ENCODE measurements at regions not wholly inside any gene's neighbourhood (a gene's known extent, or its start where the extent isn't known, plus 50 kb on each side); places are given as distances from the start of the nearest gene placed in this dataset.

DNA sequence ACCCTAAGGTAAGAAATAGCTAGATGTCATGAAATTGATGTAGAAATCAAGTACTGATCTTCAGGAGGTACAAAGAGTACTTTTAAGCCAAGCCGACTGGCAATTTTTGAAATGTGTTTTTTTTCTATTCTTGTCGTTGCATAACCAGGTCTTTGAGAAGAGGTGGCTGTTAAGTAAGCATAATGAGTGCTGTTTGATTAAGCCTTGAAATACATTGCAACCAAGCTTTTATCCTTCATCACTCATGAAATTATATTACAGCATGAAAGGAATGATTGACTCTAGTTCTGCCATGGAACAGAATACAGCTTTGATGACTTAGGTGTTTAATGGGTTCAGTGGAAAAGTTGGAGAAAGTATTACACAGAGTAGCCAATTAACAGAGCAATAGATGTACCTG is 1720.2 kb upstream of the SEL1L start:
- Mint-ChIP-seq H3K9me3 (peaks cover 3 to 4% of the 10 kb centered on the region in 2 donors), H3K36me3 (no peaks in the 10 kb centered on the region), H3K27ac (no peak overlapping the region), H3K4me1 (no peaks in the 10 kb centered on the region), H3K4me3 (no peak overlapping the region), H3K27me3 (no peaks in the 10 kb centered on the region)
- DNase-seq (no peak), ATAC-seq (replicated peaks) (no peak)

- Mint-ChIP-seq H3K27ac (no peak overlapping the region), H3K4me3 (no peak overlapping the region), H3K4me1 (no peaks in the 10 kb centered on the region), H3K36me3 (no peaks in the 10 kb centered on the region), H3K27me3 (no peaks in the 10 kb centered on the region), H3K9me3 (peaks cover 3 to 4% of the 10 kb centered on the region in 2 donors)
- DNase-seq = no peak
- ATAC-seq (replicated peaks) = no peak
Observed at GRCh38 chr14:83255015-83255726, 1721.5 kb upstream of the SEL1L start.

DNA sequence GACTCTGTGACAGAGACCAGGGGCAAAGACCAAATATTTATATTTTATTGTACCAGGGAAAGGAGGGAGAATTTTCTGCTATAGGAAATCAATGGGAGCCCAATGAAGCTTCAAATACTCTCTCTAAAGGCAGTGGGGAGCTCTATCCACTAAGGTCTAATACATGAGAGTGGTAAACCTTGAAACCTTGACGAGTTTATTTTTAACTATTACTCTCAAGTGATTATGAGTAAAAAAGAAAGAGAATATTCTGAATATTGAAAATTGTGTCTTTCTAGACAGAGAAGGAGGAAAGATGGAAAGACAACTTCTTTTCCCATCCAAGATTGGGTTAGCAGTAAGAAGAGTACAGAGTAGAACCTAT is 1722.1 kb upstream of the SEL1L start:
- Mint-ChIP-seq H3K4me3 (no peak overlapping the region), H3K27me3 (no peaks in the 10 kb centered on the region), H3K4me1 (no peaks in the 10 kb centered on the region), H3K27ac (no peak overlapping the region), H3K36me3 (no peaks in the 10 kb centered on the region), H3K9me3 (peaks cover 3 to 4% of the 10 kb centered on the region in 2 donors)
- ATAC-seq (replicated peaks) (no peak), DNase-seq (no peak)

- H3K27ac Mint-ChIP-seq = no peak overlapping the region
- no peaks in the 10 kb centered on the region for H3K36me3 Mint-ChIP-seq
- DNase-seq (no peak), ATAC-seq (replicated peaks) (no peak)
- no peaks in the 10 kb centered on the region for H3K27me3 Mint-ChIP-seq
- peaks cover 3 to 4% of the 10 kb centered on the region in 2 donors for H3K9me3 Mint-ChIP-seq
- no peaks in the 10 kb centered on the region for H3K4me1 Mint-ChIP-seq
- no peak overlapping the region for H3K4me3 Mint-ChIP-seq
Observed at GRCh38 chr14:83257466-83258439, 1724.1 kb upstream of the SEL1L start.

DNA sequence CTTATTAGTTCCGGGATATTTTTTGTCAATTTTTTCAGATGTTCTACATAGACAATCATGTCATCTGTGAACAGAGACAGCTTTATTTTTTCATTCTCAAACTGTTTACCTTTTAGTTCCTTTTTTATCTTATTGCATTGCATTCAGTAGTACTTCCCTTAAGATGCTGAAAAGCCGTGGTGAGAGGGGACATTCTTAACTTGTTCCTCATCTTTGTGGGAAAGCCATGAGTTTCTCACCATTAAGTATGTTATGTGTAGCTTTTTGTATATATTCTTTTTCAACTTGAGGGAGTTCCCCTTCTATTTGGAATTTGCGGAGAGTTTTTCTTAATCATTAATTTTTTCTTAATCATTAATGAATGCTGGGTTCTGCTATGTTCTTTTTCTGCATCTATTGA is 1727.1 kb upstream of the SEL1L start:
- DNase-seq (no peak), ATAC-seq (replicated peaks) (no peak)
- H3K4me1 Mint-ChIP-seq = no peaks in the 10 kb centered on the region
- no peak overlapping the region for H3K4me3 Mint-ChIP-seq
- H3K27me3 Mint-ChIP-seq = no peaks in the 10 kb centered on the region
- no peaks in the 10 kb centered on the region for H3K36me3 Mint-ChIP-seq
- no peak overlapping the region for H3K27ac Mint-ChIP-seq
- peaks cover 0 to 3% of the 10 kb centered on the region in 2 donors for H3K9me3 Mint-ChIP-seq

DNA sequence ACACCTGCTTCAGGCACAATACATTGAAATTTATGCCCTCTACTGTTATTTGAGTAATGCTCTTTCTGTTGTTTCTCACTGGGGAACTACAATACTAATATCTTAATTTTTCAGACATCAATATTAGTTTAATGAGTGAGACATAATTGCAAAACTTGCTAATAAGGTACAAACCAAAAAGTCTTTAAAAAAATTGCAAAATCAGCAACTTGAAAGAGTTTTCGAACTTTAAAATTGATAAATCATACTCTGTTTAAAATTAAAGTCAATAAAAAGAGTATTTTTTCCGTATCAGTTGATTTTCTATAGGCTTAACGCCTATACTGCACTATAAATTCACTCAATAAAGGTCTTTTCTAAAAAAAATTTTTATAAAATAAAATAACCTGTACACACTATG is 1735.9 kb upstream of the SEL1L start:
- H3K36me3 Mint-ChIP-seq = no peaks in the 10 kb centered on the region
- no peaks in the 10 kb centered on the region for H3K27me3 Mint-ChIP-seq
- H3K27ac Mint-ChIP-seq = no peak overlapping the region
- H3K9me3 Mint-ChIP-seq = peaks cover 0 to 4% of the 10 kb centered on the region in 2 donors
- no peaks in the 10 kb centered on the region for H3K4me1 Mint-ChIP-seq
- no peak for DNase-seq
- no peak overlapping the region for H3K4me3 Mint-ChIP-seq
- ATAC-seq (replicated peaks) = no peak

- no peaks in the 10 kb centered on the region for H3K4me1 Mint-ChIP-seq
- no peaks in the 10 kb centered on the region for H3K36me3 Mint-ChIP-seq
- no peak overlapping the region for H3K4me3 Mint-ChIP-seq
- no peak for ATAC-seq (replicated peaks)
- no peaks in the 10 kb centered on the region for H3K27me3 Mint-ChIP-seq
- peaks cover 0 to 7% of the 10 kb centered on the region in 2 donors for H3K9me3 Mint-ChIP-seq
- no peak for DNase-seq
- H3K27ac Mint-ChIP-seq = no peak overlapping the region
Observed at GRCh38 chr14:83271663-83272062, 1738.0 kb upstream of the SEL1L start.

- ATAC-seq (replicated peaks) (no peak), DNase-seq (no peak)
- Mint-ChIP-seq H3K27ac (no peak overlapping the region), H3K4me3 (no peak overlapping the region), H3K36me3 (no peaks in the 10 kb centered on the region), H3K9me3 (peaks cover 4 to 9% of the 10 kb centered on the region in 2 donors), H3K27me3 (no peaks in the 10 kb centered on the region), H3K4me1 (no peaks in the 10 kb centered on the region)
Observed at GRCh38 chr14:83280719-83281118, 1747.1 kb upstream of the SEL1L start.

DNA sequence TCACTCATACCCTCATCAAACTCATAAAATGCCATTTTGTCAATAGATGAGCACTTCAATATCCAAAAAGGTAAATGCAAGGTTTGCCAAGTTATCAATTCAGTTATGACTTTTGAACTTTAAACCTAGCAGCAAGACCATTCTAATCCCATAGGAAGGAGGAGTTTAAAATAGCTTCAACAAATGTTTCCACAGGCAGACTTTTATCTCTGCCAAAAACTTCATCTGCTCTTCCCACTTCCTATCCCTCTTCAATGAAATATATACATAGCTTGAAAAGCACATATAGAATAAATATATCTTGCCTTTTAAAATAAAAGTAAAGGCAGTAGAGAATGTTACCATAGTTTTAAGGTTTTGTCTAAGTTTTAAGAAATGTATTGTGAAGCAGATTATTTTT is 1749.1 kb upstream of the SEL1L start:
- ATAC-seq (replicated peaks) (no peak), DNase-seq (no peak)
- Mint-ChIP-seq H3K4me1 (no peaks in the 10 kb centered on the region), H3K27ac (no peak overlapping the region), H3K36me3 (no peaks in the 10 kb centered on the region), H3K4me3 (no peak overlapping the region), H3K27me3 (no peaks in the 10 kb centered on the region), H3K9me3 (peaks cover 0 to under 1% of the 10 kb centered on the region in 2 donors)

DNA sequence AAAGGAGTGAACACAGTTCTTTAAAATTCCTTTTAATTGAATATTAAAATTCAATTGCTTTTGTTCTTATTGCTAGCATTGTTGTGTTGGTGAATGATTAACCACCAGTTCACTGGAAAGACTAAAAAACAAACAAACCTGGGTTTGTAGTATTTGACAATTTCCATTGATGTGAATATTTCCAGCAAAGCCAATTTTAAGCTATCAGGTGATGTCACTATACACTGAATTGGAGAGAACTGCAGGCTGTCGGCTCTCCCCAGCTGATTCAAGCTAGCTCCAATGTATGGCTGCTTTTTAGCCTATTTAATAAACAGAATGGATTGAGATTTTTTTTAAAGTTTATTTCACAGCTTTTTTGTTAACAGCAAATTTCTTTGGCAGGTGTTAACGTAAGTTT is 1753.6 kb upstream of the SEL1L start:
- no peaks in the 10 kb centered on the region for H3K4me1 Mint-ChIP-seq
- DNase-seq = no peak
- no peak overlapping the region for H3K4me3 Mint-ChIP-seq
- peaks cover 0 to 2% of the 10 kb centered on the region in 2 donors for H3K9me3 Mint-ChIP-seq
- no peak for ATAC-seq (replicated peaks)
- no peaks in the 10 kb centered on the region for H3K27me3 Mint-ChIP-seq
- H3K27ac Mint-ChIP-seq = no peak overlapping the region
- H3K36me3 Mint-ChIP-seq = no peaks in the 10 kb centered on the region

GRCh38 chr14:83289390-83289789 is 1755.7 kb upstream of the SEL1L start:
- no peaks in the 10 kb centered on the region for H3K4me1 Mint-ChIP-seq
- DNase-seq (no peak), ATAC-seq (replicated peaks) (no peak)
- H3K4me3 Mint-ChIP-seq = no peak overlapping the region
- no peak overlapping the region for H3K27ac Mint-ChIP-seq
- H3K9me3 Mint-ChIP-seq = peaks cover 0 to 4% of the 10 kb centered on the region in 2 donors
- no peaks in the 10 kb centered on the region for H3K36me3 Mint-ChIP-seq
- H3K27me3 Mint-ChIP-seq = no peaks in the 10 kb centered on the region

- H3K27ac Mint-ChIP-seq = no peak overlapping the region
Observed at GRCh38 chr14:83289896-83290295, 1756.2 kb upstream of the SEL1L start.

DNA sequence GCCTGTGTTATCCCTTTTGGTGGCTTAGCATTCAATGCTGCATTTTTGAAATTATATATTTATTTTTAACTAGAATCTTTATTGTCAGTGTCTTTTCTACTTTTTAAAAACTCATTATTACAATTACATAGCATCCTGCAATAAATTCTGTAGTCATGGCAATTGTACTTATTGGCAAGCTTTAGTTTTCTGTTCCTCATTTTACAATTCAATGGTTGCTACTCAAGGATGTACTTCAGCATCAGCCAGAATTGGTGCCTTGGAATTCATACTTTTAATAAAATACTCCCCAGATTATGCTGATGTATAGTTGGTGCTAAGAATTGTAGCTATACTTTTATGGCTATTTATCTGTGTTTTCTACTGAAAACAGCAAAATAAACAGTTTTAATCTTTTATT is 1756.8 kb upstream of the SEL1L start:
- no peak for ATAC-seq (replicated peaks)
- no peaks in the 10 kb centered on the region for H3K36me3 Mint-ChIP-seq
- H3K27me3 Mint-ChIP-seq = no peaks in the 10 kb centered on the region
- no peak overlapping the region for H3K27ac Mint-ChIP-seq
- no peak overlapping the region for H3K4me3 Mint-ChIP-seq
- H3K4me1 Mint-ChIP-seq = no peaks in the 10 kb centered on the region
- DNase-seq = no peak
- H3K9me3 Mint-ChIP-seq = peaks cover 0 to 4% of the 10 kb centered on the region in 2 donors

More at GRCh38 chr14:83289896-83290295, 1756.2 kb upstream of the SEL1L start:
- Mint-ChIP-seq H3K4me3 (no peak overlapping the region), H3K36me3 (no peaks in the 10 kb centered on the region), H3K9me3 (peaks cover 0 to 4% of the 10 kb centered on the region in 2 donors), H3K27me3 (no peaks in the 10 kb centered on the region), H3K4me1 (no peaks in the 10 kb centered on the region)
- ATAC-seq (replicated peaks) (no peak), DNase-seq (no peak)

DNA sequence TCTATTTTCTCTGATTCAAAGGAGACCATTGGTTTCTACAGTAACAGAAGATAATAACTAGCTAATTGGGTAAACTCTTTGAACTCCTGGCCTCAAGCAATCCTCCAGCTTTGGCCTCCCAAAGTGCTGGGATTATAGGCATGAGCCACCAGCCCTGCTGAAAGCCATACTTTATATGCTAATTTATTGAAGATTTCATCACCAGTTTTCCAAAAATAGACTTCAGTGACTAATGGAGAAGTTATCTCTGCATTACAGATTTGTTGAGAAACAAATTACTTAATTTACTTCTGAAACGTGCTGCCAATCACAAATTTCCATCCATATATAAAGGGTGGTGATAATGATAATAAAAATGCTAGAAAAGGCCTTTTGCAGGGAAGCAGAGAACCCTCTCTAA is 1758.1 kb upstream of the SEL1L start:
- Mint-ChIP-seq H3K4me1 (no peaks in the 10 kb centered on the region), H3K9me3 (peaks cover 0 to 5% of the 10 kb centered on the region in 2 donors), H3K27me3 (no peaks in the 10 kb centered on the region), H3K36me3 (no peaks in the 10 kb centered on the region), H3K27ac (no peak overlapping the region), H3K4me3 (no peak overlapping the region)
- ATAC-seq (replicated peaks) (no peak), DNase-seq (no peak)

- Mint-ChIP-seq H3K27ac (no peak overlapping the region), H3K27me3 (no peaks in the 10 kb centered on the region), H3K9me3 (peaks cover 3 to 5% of the 10 kb centered on the region in 2 donors), H3K4me1 (no peaks in the 10 kb centered on the region), H3K4me3 (no peak overlapping the region), H3K36me3 (no peaks in the 10 kb centered on the region)
- ATAC-seq (replicated peaks) (no peak), DNase-seq (no peak)
Observed at GRCh38 chr14:83294941-83295340, 1761.3 kb upstream of the SEL1L start.

All from stimulated activated naive B cell treated with anti-CD40 and anti-IgM and Interleukin-4, amounts not matched to agents 10 μg/mL and 1 μg/mL and 100 μg/mL, for 72 hours (primary cell).